Neural cell (in vitro differentiated cells): ENCODE measurements at regions not wholly inside any gene's neighbourhood (a gene's known extent, or its start where the extent isn't known, plus 50 kb on each side); places are given as distances from the start of the nearest gene placed in this dataset.

Source experiments
- H2AFZ ChIP-seq: fragments of 200-600, 300-800 bp; sonication (generic), shearing (Covaris generic); 2 replicates; pipeline ENCODE4 v1.6.0; 2014; ENCODE audit warnings: low read depth, mild to moderate bottlenecking, antibody characterized with exemption, low read length, moderate library complexity
- H3F3A ChIP-seq: fragments of 200-600 bp; shearing (Covaris generic); 2 replicates; pipeline ENCODE4 v1.6.1; 2016; ENCODE audit warnings: mild to moderate bottlenecking, moderate library complexity, mixed read lengths, antibody characterized with exemption, low read length; ENCODE audit not compliant: insufficient read depth, poor library complexity, severe bottlenecking
- H3K27ac ChIP-seq: fragments of 200-600, 300-800 bp; sonication (generic), shearing (Covaris generic); 2 replicates; pipeline ENCODE4 v1.5.1; 2014; ENCODE audit warnings: mild to moderate bottlenecking, low read length, moderate library complexity
- H3K27me3 ChIP-seq: fragments of 300-800, 200-600 bp; sonication (generic), shearing (Covaris generic); 2 replicates; pipeline ENCODE4 v1.6.0; 2014; ENCODE audit warnings: mild to moderate bottlenecking, low read depth, low read length, moderate library complexity; ENCODE audit not compliant: insufficient read depth
- H3K36me3 ChIP-seq: fragments of 300-800, 200-600 bp; sonication (generic), shearing (Covaris generic); 2 replicates; pipeline ENCODE4 v1.5.1; 2014; ENCODE audit warnings: mild to moderate bottlenecking, antibody characterized with exemption, low read length, moderate library complexity; ENCODE audit not compliant: insufficient read depth
- H3K4me2 ChIP-seq: fragments of 300-800, 200-600 bp; sonication (generic), shearing (Covaris generic); 2 replicates; pipeline ENCODE4 v1.6.0; 2014; ENCODE audit warnings: mild to moderate bottlenecking, low read length
- H3K4me3 ChIP-seq: fragments of 300-800, 200-600 bp; sonication (generic), shearing (Covaris generic); 2 replicates; pipeline ENCODE4 v1.5.1; 2014; ENCODE audit warnings: mild to moderate bottlenecking, low read length, moderate library complexity
- H3K79me2 ChIP-seq: fragments of 200-600 bp; shearing (Covaris generic); replicated peaks from 2 replicates; pipeline ENCODE4 v1.6.0; 2014; ENCODE audit warnings: mild to moderate bottlenecking, low read length, moderate library complexity; ENCODE audit not compliant: insufficient read depth
- H3K9ac ChIP-seq: fragments of 300-800, 200-600 bp; sonication (generic), shearing (Covaris generic); 2 replicates; pipeline ENCODE4 v1.6.1; 2016; ENCODE audit warnings: mild to moderate bottlenecking, low read length, mixed read lengths
- H3K9me2 ChIP-seq: fragments of 200-600 bp; shearing (Covaris generic); 2 replicates; pipeline ENCODE4 v1.6.1; 2016; ENCODE audit warnings: mild to moderate bottlenecking, low read length, mixed read lengths; ENCODE audit not compliant: insufficient read depth
- H3K9me3 ChIP-seq: fragments of 200-600, 300-800 bp; sonication (generic), shearing (Covaris generic); 2 replicates; pipeline ENCODE4 v1.6.1; 2016; ENCODE audit warnings: mild to moderate bottlenecking, mixed run types, low read length, moderate library complexity, mixed read lengths
- H4K20me1 ChIP-seq: fragments of 200-600 bp; shearing (Covaris generic); 2 replicates; pipeline ENCODE4 v1.6.1; 2016; ENCODE audit warnings: mild to moderate bottlenecking, mixed run types; ENCODE audit not compliant: insufficient read depth
- EP300 ChIP-seq: fragments of 450-650 bp; conservative IDR thresholded peaks from 2 replicates; pipeline ENCODE4 v1.6.1; 2014; ENCODE audit warnings: antibody characterized with exemption, mild to moderate bottlenecking, moderate library complexity; ENCODE audit not compliant: poor library complexity, severe bottlenecking
- EZH2 ChIP-seq: fragments of 200-600, 300-800 bp; shearing (Covaris generic), sonication (generic); IDR thresholded peaks from 2 replicates; pipeline ENCODE4 v1.6.1; 2014; ENCODE audit warnings: antibody characterized with exemption, low read length, borderline replicate concordance, mild to moderate bottlenecking; ENCODE audit not compliant: insufficient read depth, poor library complexity, severe bottlenecking
- MXI1 ChIP-seq: fragments of 450-650 bp; conservative IDR thresholded peaks from 2 replicates; pipeline ENCODE4 v1.6.1; 2014; ENCODE audit warnings: antibody characterized with exemption, mild to moderate bottlenecking; ENCODE audit not compliant: poor library complexity, severe bottlenecking
- POLR2AphosphoS5 ChIP-seq: IDR thresholded peaks from 2 replicates; pipeline ENCODE4 v1.6.1; 2012
- RAD21 ChIP-seq: fragments of 450-650 bp; conservative IDR thresholded peaks from 2 replicates; pipeline ENCODE4 v1.6.1; 2014; ENCODE audit warnings: antibody characterized with exemption, mild to moderate bottlenecking, moderate library complexity
- SMC3 ChIP-seq: fragments of 450-650 bp; conservative IDR thresholded peaks from 2 replicates; pipeline ENCODE4 v1.6.1; 2014; ENCODE audit warnings: antibody characterized with exemption, mild to moderate bottlenecking, moderate library complexity; ENCODE audit not compliant: poor library complexity
- TAF1 ChIP-seq: IDR thresholded peaks from 2 replicates; pipeline ENCODE4 v1.6.1; 2012; ENCODE audit warnings: low read depth
- TF ChIP-seq, protein P1 (sequence below): IDR thresholded peaks from 2 replicates; pipeline ENCODE4 v1.6.1; 2012; ENCODE audit warnings: borderline replicate concordance
- TF ChIP-seq, protein P2 (sequence below): fragments of 450-650 bp; IDR thresholded peaks from 2 replicates; pipeline ENCODE4 v1.5.1; 2014; ENCODE audit warnings: antibody characterized with exemption, mild to moderate bottlenecking, moderate library complexity; ENCODE audit not compliant: poor library complexity, severe bottlenecking

DNA sequence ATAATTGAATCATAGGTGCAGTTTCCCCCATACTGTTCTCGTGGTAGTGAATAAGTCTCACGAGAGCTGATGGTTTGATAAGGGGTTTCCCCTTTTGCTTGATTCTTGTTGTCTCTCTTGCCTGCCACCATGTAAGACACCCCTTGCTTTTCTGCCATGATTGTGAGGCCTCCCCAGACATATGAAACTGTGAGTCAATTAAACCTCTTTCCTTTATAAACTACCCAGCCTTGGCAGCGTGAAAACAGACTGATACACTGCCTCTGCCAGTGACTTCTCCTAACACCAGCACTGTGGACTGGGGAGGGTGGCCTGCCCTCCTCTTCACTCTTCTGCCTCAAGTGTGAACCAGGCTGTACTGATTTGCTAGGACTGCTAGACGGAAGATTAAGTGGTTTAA is 108.6 kb downstream of the RAB11FIP2 start:
- Histone ChIP-seq H3K4me3 (no peak overlapping the region), H3K79me2 (no peaks in the 10 kb centered on the region), H3K9me2 (no peaks in the 10 kb centered on the region), H3K27me3 (no peaks in the 10 kb centered on the region), H3K27ac (no peak overlapping the region), H3K9me3 (no peaks in the 10 kb centered on the region), H2AFZ (no peak overlapping the region), H3K36me3 (no peaks in the 10 kb centered on the region), H4K20me1 (no peaks in the 10 kb centered on the region), H3K9ac (no peak overlapping the region), H3F3A (no peaks in the 10 kb centered on the region), H3K4me2 (no peak overlapping the region)
- no peak for TF ChIP-seq RAD21
- no peak for TF ChIP-seq MXI1
- no peak for TF ChIP-seq TAF1
- TF ChIP-seq EP300 = no peak
- TF ChIP-seq POLR2AphosphoS5 = no peak
- no peak for TF ChIP-seq EZH2
- TF ChIP-seq, protein P1, sequence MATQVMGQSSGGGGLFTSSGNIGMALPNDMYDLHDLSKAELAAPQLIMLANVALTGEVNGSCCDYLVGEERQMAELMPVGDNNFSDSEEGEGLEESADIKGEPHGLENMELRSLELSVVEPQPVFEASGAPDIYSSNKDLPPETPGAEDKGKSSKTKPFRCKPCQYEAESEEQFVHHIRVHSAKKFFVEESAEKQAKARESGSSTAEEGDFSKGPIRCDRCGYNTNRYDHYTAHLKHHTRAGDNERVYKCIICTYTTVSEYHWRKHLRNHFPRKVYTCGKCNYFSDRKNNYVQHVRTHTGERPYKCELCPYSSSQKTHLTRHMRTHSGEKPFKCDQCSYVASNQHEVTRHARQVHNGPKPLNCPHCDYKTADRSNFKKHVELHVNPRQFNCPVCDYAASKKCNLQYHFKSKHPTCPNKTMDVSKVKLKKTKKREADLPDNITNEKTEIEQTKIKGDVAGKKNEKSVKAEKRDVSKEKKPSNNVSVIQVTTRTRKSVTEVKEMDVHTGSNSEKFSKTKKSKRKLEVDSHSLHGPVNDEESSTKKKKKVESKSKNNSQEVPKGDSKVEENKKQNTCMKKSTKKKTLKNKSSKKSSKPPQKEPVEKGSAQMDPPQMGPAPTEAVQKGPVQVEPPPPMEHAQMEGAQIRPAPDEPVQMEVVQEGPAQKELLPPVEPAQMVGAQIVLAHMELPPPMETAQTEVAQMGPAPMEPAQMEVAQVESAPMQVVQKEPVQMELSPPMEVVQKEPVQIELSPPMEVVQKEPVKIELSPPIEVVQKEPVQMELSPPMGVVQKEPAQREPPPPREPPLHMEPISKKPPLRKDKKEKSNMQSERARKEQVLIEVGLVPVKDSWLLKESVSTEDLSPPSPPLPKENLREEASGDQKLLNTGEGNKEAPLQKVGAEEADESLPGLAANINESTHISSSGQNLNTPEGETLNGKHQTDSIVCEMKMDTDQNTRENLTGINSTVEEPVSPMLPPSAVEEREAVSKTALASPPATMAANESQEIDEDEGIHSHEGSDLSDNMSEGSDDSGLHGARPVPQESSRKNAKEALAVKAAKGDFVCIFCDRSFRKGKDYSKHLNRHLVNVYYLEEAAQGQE = no peak
- TF ChIP-seq, protein P2, sequence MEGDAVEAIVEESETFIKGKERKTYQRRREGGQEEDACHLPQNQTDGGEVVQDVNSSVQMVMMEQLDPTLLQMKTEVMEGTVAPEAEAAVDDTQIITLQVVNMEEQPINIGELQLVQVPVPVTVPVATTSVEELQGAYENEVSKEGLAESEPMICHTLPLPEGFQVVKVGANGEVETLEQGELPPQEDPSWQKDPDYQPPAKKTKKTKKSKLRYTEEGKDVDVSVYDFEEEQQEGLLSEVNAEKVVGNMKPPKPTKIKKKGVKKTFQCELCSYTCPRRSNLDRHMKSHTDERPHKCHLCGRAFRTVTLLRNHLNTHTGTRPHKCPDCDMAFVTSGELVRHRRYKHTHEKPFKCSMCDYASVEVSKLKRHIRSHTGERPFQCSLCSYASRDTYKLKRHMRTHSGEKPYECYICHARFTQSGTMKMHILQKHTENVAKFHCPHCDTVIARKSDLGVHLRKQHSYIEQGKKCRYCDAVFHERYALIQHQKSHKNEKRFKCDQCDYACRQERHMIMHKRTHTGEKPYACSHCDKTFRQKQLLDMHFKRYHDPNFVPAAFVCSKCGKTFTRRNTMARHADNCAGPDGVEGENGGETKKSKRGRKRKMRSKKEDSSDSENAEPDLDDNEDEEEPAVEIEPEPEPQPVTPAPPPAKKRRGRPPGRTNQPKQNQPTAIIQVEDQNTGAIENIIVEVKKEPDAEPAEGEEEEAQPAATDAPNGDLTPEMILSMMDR = no peak
- no peak for TF ChIP-seq SMC3

DNA sequence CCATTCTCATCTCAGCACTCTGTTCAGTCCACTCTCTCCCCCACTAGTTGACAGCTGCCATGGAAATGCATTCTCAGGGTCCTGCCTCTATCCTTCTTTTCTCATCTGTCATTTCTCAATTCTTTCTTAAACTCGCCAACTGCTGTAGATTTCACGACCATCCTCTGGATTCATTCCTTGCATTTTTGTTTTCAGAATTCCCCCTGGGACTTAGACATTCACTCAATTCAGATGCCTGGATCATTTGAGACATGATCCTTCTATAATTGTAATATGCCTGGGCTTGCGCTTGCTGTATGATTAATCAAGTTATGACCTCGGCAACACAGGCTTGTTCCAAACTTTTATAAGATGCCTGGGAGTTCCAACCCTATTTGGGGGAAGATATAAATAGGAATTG is 104.5 kb downstream of the RAB11FIP2 start:
- H2AFZ ChIP-seq = no peak overlapping the region
- no peaks in the 10 kb centered on the region for H4K20me1 ChIP-seq
- H3K4me2 ChIP-seq = no peak overlapping the region
- TF ChIP-seq MXI1 (no peak), POLR2AphosphoS5 (no peak), TAF1 (no peak), SMC3 (no peak), RAD21 (no peak)
- TF ChIP-seq, protein P2 = no peak
- H3K79me2 ChIP-seq = no peaks in the 10 kb centered on the region
- no peak overlapping the region for H3K9ac ChIP-seq
- no peaks in the 10 kb centered on the region for H3K9me3 ChIP-seq
- no peaks in the 10 kb centered on the region for H3F3A ChIP-seq
- H3K4me3 ChIP-seq = no peak overlapping the region
- no peak overlapping the region for H3K27ac ChIP-seq
- H3K9me2 ChIP-seq = no peaks in the 10 kb centered on the region
- no peaks in the 10 kb centered on the region for H3K36me3 ChIP-seq
- H3K27me3 ChIP-seq = no peaks in the 10 kb centered on the region
